Right lobe of liver (tissue), 4 donors: ENCODE measurements at regions not wholly inside any gene's neighbourhood (a gene's known extent, or its start where the extent isn't known, plus 50 kb on each side); places are given as distances from the start of the nearest gene placed in this dataset.

ENCODE experiments used
- POLR2A ChIP-seq: fragments of 450-650 bp; IDR thresholded peaks from one replicate; pipeline ENCODE4 v1.6.1; 2017; ENCODE audit warnings: antibody characterized with exemption, mild to moderate bottlenecking
- TF ChIP-seq, protein P1 (sequence below), 4 donors: fragments of 200-600 bp in 3 of 4; fragments of 450-650 bp in 1 of 4; IDR thresholded peaks; one replicate each; pipeline versions ENCODE4 v1.5.1 to v1.8.0; 2016 to 2022; ENCODE audit warnings: antibody characterized with exemption in 4 of 4, mild to moderate bottlenecking in 2 of 4
- donor health status: DM: no; HTN: no; CAD: no.
- donor health status: DM: no; HTN: no; CAD: no.
- donor health status: DM: no; HTN: yes; CAD: no.

DNA sequence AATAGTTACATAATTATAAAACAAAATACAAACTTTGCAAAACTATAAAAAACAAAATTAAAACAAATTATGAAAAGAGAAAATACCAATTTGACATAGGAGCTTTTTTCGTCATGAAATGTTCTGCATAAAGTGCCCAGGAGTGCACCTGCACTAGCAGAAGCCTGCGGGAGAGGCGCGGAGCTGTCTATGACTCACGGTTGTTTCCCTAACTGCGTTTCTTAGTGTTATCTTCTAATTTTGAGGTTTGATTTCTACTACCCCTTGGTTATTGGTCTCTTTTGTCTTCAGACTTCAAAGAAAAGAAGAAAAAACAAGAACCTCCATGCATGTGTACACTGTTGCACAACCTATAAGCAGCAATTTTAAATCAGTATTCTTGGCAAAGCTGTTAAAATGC, 740.9 kb upstream of the LRRC4C start:
- TF ChIP-seq, protein P1, sequence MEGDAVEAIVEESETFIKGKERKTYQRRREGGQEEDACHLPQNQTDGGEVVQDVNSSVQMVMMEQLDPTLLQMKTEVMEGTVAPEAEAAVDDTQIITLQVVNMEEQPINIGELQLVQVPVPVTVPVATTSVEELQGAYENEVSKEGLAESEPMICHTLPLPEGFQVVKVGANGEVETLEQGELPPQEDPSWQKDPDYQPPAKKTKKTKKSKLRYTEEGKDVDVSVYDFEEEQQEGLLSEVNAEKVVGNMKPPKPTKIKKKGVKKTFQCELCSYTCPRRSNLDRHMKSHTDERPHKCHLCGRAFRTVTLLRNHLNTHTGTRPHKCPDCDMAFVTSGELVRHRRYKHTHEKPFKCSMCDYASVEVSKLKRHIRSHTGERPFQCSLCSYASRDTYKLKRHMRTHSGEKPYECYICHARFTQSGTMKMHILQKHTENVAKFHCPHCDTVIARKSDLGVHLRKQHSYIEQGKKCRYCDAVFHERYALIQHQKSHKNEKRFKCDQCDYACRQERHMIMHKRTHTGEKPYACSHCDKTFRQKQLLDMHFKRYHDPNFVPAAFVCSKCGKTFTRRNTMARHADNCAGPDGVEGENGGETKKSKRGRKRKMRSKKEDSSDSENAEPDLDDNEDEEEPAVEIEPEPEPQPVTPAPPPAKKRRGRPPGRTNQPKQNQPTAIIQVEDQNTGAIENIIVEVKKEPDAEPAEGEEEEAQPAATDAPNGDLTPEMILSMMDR (IDR thresholded peaks at IDR 0.05), result no peak
- TF ChIP-seq POLR2A, result no peak
